ENCODE measurements at regions not wholly inside any gene's neighbourhood (a gene's known extent, or its start where the extent isn't known, plus 50 kb on each side); places are given as distances from the start of the nearest gene placed in this dataset.

GRCh38 chr14:40282196-40282595 is 850.0 kb upstream of the FBXO33 start (continued):
- TF ChIP-seq ETS1 (IDR thresholded peaks at IDR 0.05) (no peak), EZH2 (IDR thresholded peaks at IDR 0.05; ENCODE audit: low read depth, unreplicated experiment) (no peak), POLR2AphosphoS5 (IDR thresholded peaks at IDR 0.05; ENCODE audit: low read depth) (no peak)

GRCh38 chr14:40280652-40281051 is 848.4 kb upstream of the FBXO33 start:
- ATAC-seq (no peak), DNase-seq (ENCODE audit: low spot score) (no peak)
- Histone ChIP-seq H3F3A (replicated peaks; ENCODE audit: low read depth) (no peaks in the 10 kb centered on the region), H4K20me1 (replicated peaks; ENCODE audit: insufficient read depth) (no peaks in the 10 kb centered on the region), H3K27ac (ENCODE audit: low read depth) (no peak overlapping the region), H3K79me2 (replicated peaks; ENCODE audit: insufficient read depth) (no peaks in the 10 kb centered on the region), H3K36me3 (ENCODE audit: insufficient read depth) (no peaks in the 10 kb centered on the region), H3K27me3 (ENCODE audit: insufficient read depth) (no peaks in the 10 kb centered on the region), H3K4me1 (ENCODE audit: insufficient read depth) (no peaks in the 10 kb centered on the region), H3K9me2 (ENCODE audit: insufficient read depth) (no peaks in the 10 kb centered on the region), H2AFZ (no peak overlapping the region), H3K4me2 (no peak overlapping the region), H3K4me3 (no peak overlapping the region)
- Mint-ChIP-seq H3K4me3 (no peak overlapping the region), H3K27me3 (ENCODE audit: insufficient read depth, low read depth, poor library complexity) (no peaks in the 10 kb centered on the region), H3K4me1 (no peaks in the 10 kb centered on the region), H3K9me3 (no peaks in the 10 kb centered on the region), H3K27ac (no peak overlapping the region), H3K36me3 (ENCODE audit: low read depth) (no peaks in the 10 kb centered on the region)
- TF ChIP-seq ZNF331 (CRISPR knock-in tag; IDR thresholded peaks at IDR 0.05; ENCODE audit: low read depth) (no peak), CTCF (conservative IDR thresholded peaks at IDR 0.05; ENCODE audit: low read depth in 2 of 2) (peak in 1 of 2 experiments; percentile 37; a peak in 2 of 4 replicates)

- Histone ChIP-seq H3K4me2 (no peak overlapping the region), H3K9me2 (ENCODE audit: insufficient read depth) (no peaks in the 10 kb centered on the region), H3F3A (replicated peaks; ENCODE audit: low read depth) (no peaks in the 10 kb centered on the region), H3K4me1 (ENCODE audit: insufficient read depth) (peaks cover 11% of the 10 kb centered on the region), H3K27ac (ENCODE audit: low read depth) (no peak overlapping the region), H3K36me3 (ENCODE audit: insufficient read depth) (peaks cover 3% of the 10 kb centered on the region; the same call in 1 of the 2 replicates), H4K20me1 (replicated peaks; ENCODE audit: insufficient read depth) (no peaks in the 10 kb centered on the region), H3K4me3 (no peak overlapping the region), H3K27me3 (ENCODE audit: insufficient read depth) (no peaks in the 10 kb centered on the region), H2AFZ (no peak overlapping the region), H3K79me2 (replicated peaks; ENCODE audit: insufficient read depth) (no peaks in the 10 kb centered on the region)
- TF ChIP-seq POLR2AphosphoS5 (IDR thresholded peaks at IDR 0.05; ENCODE audit: low read depth): no peak
- no peak for TF ChIP-seq STAT1 (IDR thresholded peaks at IDR 0.05; ENCODE audit: unreplicated experiment)
- TF ChIP-seq CREB1 (CRISPR knock-in tag; IDR thresholded peaks at IDR 0.05; ENCODE audit: low read depth): no peak
- Mint-ChIP-seq H3K27me3 (ENCODE audit: insufficient read depth, low read depth, poor library complexity) (no peaks in the 10 kb centered on the region), H3K4me1 (no peaks in the 10 kb centered on the region), H3K9me3 (no peaks in the 10 kb centered on the region), H3K4me3 (no peak overlapping the region), H3K27ac (no peak overlapping the region), H3K36me3 (ENCODE audit: low read depth) (no peaks in the 10 kb centered on the region)
- ATAC-seq: no peak
- DNase-seq (ENCODE audit: low spot score): no peak
These were observed 841.2 kb upstream of the FBXO33 start for GRCh38 chr14:40273417-40273816.

Measured in GM23338 (cell line).